ENCODE measurements at regions not wholly inside any gene's neighbourhood (a gene's known extent, or its start where the extent isn't known, plus 50 kb on each side); places are given as distances from the start of the nearest gene placed in this dataset.

- Histone ChIP-seq H3K4me1 (peaks cover 21 to 27% of the 10 kb centered on the region in 2 donors), H3K27ac (no peak overlapping the region), H3K27me3 (no peaks in the 10 kb centered on the region), H3K4me3 (no peak overlapping the region), H3K9me3 (no peaks in the 10 kb centered on the region), H3K36me3 (no peaks in the 10 kb centered on the region)
- DNase-seq (peak in 1 of 2 donors; percentile 6), ATAC-seq (no peak)
- in situ Hi-C loops (cut with MboI; ENCODE audit: low sequenced_read_pairs in 4 of 4) (no loop called here), intact Hi-C loops (cut with DNase I; ENCODE audit: low total_unique reads) (no loop called here)
- TF ChIP-seq CTCF (IDR thresholded peaks at IDR 0.05 in 4 of 5, conservative IDR thresholded peaks at IDR 0.05 in 1 of 5): no peak
Measured at GRCh38 chr2:9775351-9775750, 67.9 kb upstream of the TAF1B start.

- Histone ChIP-seq H3K4me1 (peaks cover 14 to 20% of the 10 kb centered on the region in 2 donors), H3K27me3 (no peaks in the 10 kb centered on the region), H3K36me3 (no peaks in the 10 kb centered on the region), H3K27ac (no peak overlapping the region), H3K4me3 (no peak overlapping the region), H3K9me3 (no peaks in the 10 kb centered on the region)
- no peak for ATAC-seq
- in situ Hi-C loops (cut with MboI; ENCODE audit: low sequenced_read_pairs in 4 of 4): no loop called here
- intact Hi-C loops (cut with DNase I; ENCODE audit: low total_unique reads): no loop called here
- TF ChIP-seq POLR2A (IDR thresholded peaks at IDR 0.05) (no peak), CTCF (IDR thresholded peaks at IDR 0.05 in 4 of 5, conservative IDR thresholded peaks at IDR 0.05 in 1 of 5) (no peak)
- DNase-seq: peak in 1 of 2 donors; percentile 4
Measured at GRCh38 chr2:9775999-9776712, 67.1 kb upstream of the TAF1B start.

- intact Hi-C loops (cut with DNase I; ENCODE audit: low total_unique reads): no loop called here
- Histone ChIP-seq H3K4me3 (no peak overlapping the region), H3K27me3 (no peaks in the 10 kb centered on the region), H3K4me1 (peaks cover 12% of the 10 kb centered on the region in 2 donors), H3K9me3 (no peaks in the 10 kb centered on the region), H3K36me3 (no peaks in the 10 kb centered on the region), H3K27ac (no peak overlapping the region)
- in situ Hi-C loops (cut with MboI; ENCODE audit: low sequenced_read_pairs in 4 of 4): no loop called here
- DNase-seq (peak in 1 of 2 donors; percentile 8), ATAC-seq (no peak)
- TF ChIP-seq POLR2A (IDR thresholded peaks at IDR 0.05) (no peak), CTCF (IDR thresholded peaks at IDR 0.05 in 4 of 5, conservative IDR thresholded peaks at IDR 0.05 in 1 of 5) (no peak)
Measured at GRCh38 chr2:9777081-9777480, 66.2 kb upstream of the TAF1B start.

- no peaks in the 10 kb centered on the region for H3K36me3 ChIP-seq
- in situ Hi-C loops (cut with MboI; ENCODE audit: low sequenced_read_pairs in 4 of 4): no loop called here
- ATAC-seq: no peak
- intact Hi-C loops (cut with DNase I; ENCODE audit: low total_unique reads): no loop called here
- DNase-seq: peak in 1 of 2 donors; percentile 1
- H3K9me3 ChIP-seq: no peaks in the 10 kb centered on the region
- H3K4me3 ChIP-seq: no peak overlapping the region
- H3K4me1 ChIP-seq: peaks cover 9% of the 10 kb centered on the region in 2 donors
- H3K27me3 ChIP-seq: no peaks in the 10 kb centered on the region
- H3K27ac ChIP-seq: no peak overlapping the region
- TF ChIP-seq POLR2A (IDR thresholded peaks at IDR 0.05) (no peak), CTCF (IDR thresholded peaks at IDR 0.05 in 4 of 5, conservative IDR thresholded peaks at IDR 0.05 in 1 of 5) (no peak)
Measured at GRCh38 chr2:9778012-9778411, 65.3 kb upstream of the TAF1B start.
